Naive thymus-derived CD4-positive, alpha-beta T cell (primary cell): ENCODE measurements at regions not wholly inside any gene's neighbourhood (a gene's known extent, or its start where the extent isn't known, plus 50 kb on each side); places are given as distances from the start of the nearest gene placed in this dataset.

Experiments used
- ATAC-seq: fragments of 150-1000 bp; cut with Tn5 transposase; 2 replicates; pipeline ENCODE4 v1.10.0; 2021; ENCODE audit warnings: mild to moderate bottlenecking, moderate library complexity
- CTCF ChIA-PET: fragments of 350-600 bp; sonication (Branson Sonifier 250); formaldehyde crosslinking; loops from one replicate; lab custom pipeline; 2021; ENCODE audit warnings: antibody characterized with exemption; lab: Charles Lee
- POLR2A ChIA-PET: fragments of 350-600 bp; sonication (Branson Sonifier 250); formaldehyde crosslinking; loops from one replicate; lab custom pipeline; 2021; ENCODE audit warnings: antibody characterized with exemption, inconsistent platforms; lab: Charles Lee
- DNase-seq, 9 donors: peaks; one replicate each; pipeline versions ENCODE4 v3.0.0 to v3.0.0-alpha.2; 2020 to 2022; ENCODE audit warnings: mixed read lengths in 1 of 9
- H3K27ac ChIP-seq: one replicate; pipeline ENCODE4 v1.7.0; 2013; ENCODE audit warnings: mild to moderate bottlenecking, low read depth, low read length, moderate library complexity
- H3K27me3 ChIP-seq, 2 donors: one replicate each; pipeline ENCODE4 v1.7.0; 2013; ENCODE audit warnings: low read length in 2 of 2, mild to moderate bottlenecking in 2 of 2, moderate library complexity in 2 of 2; ENCODE audit not compliant: control insufficient read depth in 2 of 2, insufficient read depth in 2 of 2
- H3K36me3 ChIP-seq, 3 experiments: 1 replicate in 2 of 3; 2 replicates in 1 of 3; pipeline ENCODE4 v1.7.0; 2013; ENCODE audit warnings: low read length in 3 of 3, mild to moderate bottlenecking in 3 of 3, moderate library complexity in 1 of 3; ENCODE audit not compliant: insufficient read depth in 3 of 3, control insufficient read depth in 2 of 3
- H3K4me1 ChIP-seq, 2 donors: one replicate each; pipeline ENCODE4 v1.7.0; 2013; ENCODE audit warnings: low read length in 2 of 2, mild to moderate bottlenecking in 2 of 2, moderate library complexity in 1 of 2; ENCODE audit not compliant: control insufficient read depth in 2 of 2, insufficient read depth in 2 of 2
- H3K4me3 ChIP-seq: 2 replicates; pipeline ENCODE4 v1.7.0; 2013; ENCODE audit warnings: mild to moderate bottlenecking, low read length
- H3K9me3 ChIP-seq, 3 experiments: 1 replicate in 2 of 3; 2 replicates in 1 of 3; pipeline ENCODE4 v1.7.0; 2013; ENCODE audit warnings: low read length in 3 of 3; ENCODE audit not compliant: control insufficient read depth in 2 of 3
- H3K27ac Mint-ChIP-seq, 9 donors: one replicate each; pipeline ENCODE4 v1.8.0; 2020 to 2022; ENCODE audit warnings: mixed read lengths in 9 of 9, mild to moderate bottlenecking in 8 of 9, moderate library complexity in 5 of 9, inconsistent platforms in 2 of 9
- H3K27me3 Mint-ChIP-seq, 5 donors: one replicate each; pipeline ENCODE4 v1.8.0; 2021 to 2022; ENCODE audit warnings: mixed read lengths in 5 of 5, mild to moderate bottlenecking in 1 of 5
- H3K36me3 Mint-ChIP-seq, 5 donors: one replicate each; pipeline ENCODE4 v1.8.0; 2020 to 2022; ENCODE audit warnings: mixed read lengths in 5 of 5, mild to moderate bottlenecking in 3 of 5, inconsistent platforms in 1 of 5
- H3K4me1 Mint-ChIP-seq, 7 donors: one replicate each; pipeline ENCODE4 v1.8.0; 2020 to 2022; ENCODE audit warnings: mixed read lengths in 7 of 7, mild to moderate bottlenecking in 3 of 7, inconsistent platforms in 1 of 7
- H3K4me3 Mint-ChIP-seq, 10 donors: one replicate each; pipeline ENCODE4 v1.8.0; 2020 to 2022; ENCODE audit warnings: mild to moderate bottlenecking in 10 of 10, mixed read lengths in 10 of 10, moderate library complexity in 6 of 10, inconsistent platforms in 2 of 10
- H3K9me3 Mint-ChIP-seq, 11 donors: one replicate each; pipeline ENCODE4 v1.8.0; 2020 to 2022; ENCODE audit warnings: mixed read lengths in 11 of 11, mild to moderate bottlenecking in 4 of 11, inconsistent platforms in 1 of 11, moderate library complexity in 1 of 11
- intact Hi-C, 2 donors: fragments of 100-400 bp; cut with micrococcal nuclease; formaldehyde crosslinking; loops; one replicate each; pipeline ENCODE4 v1.15.1; 2023

- no peak overlapping the region for H3K4me3 ChIP-seq
- ATAC-seq (no peak), DNase-seq (no peak)
- Mint-ChIP-seq H3K4me1 (no peaks in the 10 kb centered on the region), H3K36me3 (no peaks in the 10 kb centered on the region), H3K4me3 (no peak overlapping the region), H3K27me3 (peaks cover 0 to 21% (median 15%) of the 10 kb centered on the region in 5 donors), H3K9me3 (peaks cover 0 to 7% (median 2%) of the 10 kb centered on the region in 11 donors), H3K27ac (no peak overlapping the region)
- H3K36me3 ChIP-seq: no peaks in the 10 kb centered on the region
- H3K9me3 ChIP-seq: no peaks in the 10 kb centered on the region
- POLR2A ChIA-PET: no interaction called here
- intact Hi-C loops: no loop called here
- H3K27ac ChIP-seq: no peak overlapping the region
- CTCF ChIA-PET: no interaction called here
- H3K27me3 ChIP-seq: no peaks in the 10 kb centered on the region
- no peaks in the 10 kb centered on the region for H3K4me1 ChIP-seq
Observed at GRCh38 chr4:17085416-17085815, 187.0 kb upstream of the LDB2 start.

- peaks cover 0 to 5% (median 0%) of the 10 kb centered on the region in 11 donors for H3K9me3 Mint-ChIP-seq
- H3K4me3 Mint-ChIP-seq: no peak overlapping the region
- no peaks in the 10 kb centered on the region for H3K9me3 ChIP-seq
- H3K36me3 Mint-ChIP-seq: no peaks in the 10 kb centered on the region
- ChIA-PET CTCF (no interaction called here), POLR2A (no interaction called here)
- H3K36me3 ChIP-seq: no peaks in the 10 kb centered on the region
- no peaks in the 10 kb centered on the region for H3K27me3 ChIP-seq
- no peak overlapping the region for H3K27ac ChIP-seq
- H3K27ac Mint-ChIP-seq: no peak overlapping the region
- H3K4me3 ChIP-seq: no peak overlapping the region
- DNase-seq: no peak
- H3K27me3 Mint-ChIP-seq: peaks cover 0 to 16% (median 12%) of the 10 kb centered on the region in 5 donors
- intact Hi-C loops: no loop called here
- H3K4me1 Mint-ChIP-seq: no peaks in the 10 kb centered on the region
- no peaks in the 10 kb centered on the region for H3K4me1 ChIP-seq
- ATAC-seq: no peak
Observed at GRCh38 chr4:17082186-17082585, 183.7 kb upstream of the LDB2 start.

- DNase-seq (no peak), ATAC-seq (no peak)
- POLR2A ChIA-PET: no interaction called here
- no peak overlapping the region for H3K27ac Mint-ChIP-seq
- Histone ChIP-seq H3K36me3 (no peaks in the 10 kb centered on the region), H3K27ac (no peak overlapping the region), H3K4me1 (no peaks in the 10 kb centered on the region), H3K27me3 (no peaks in the 10 kb centered on the region), H3K9me3 (no peaks in the 10 kb centered on the region), H3K4me3 (no peak overlapping the region)
- no peaks in the 10 kb centered on the region for H3K4me1 Mint-ChIP-seq
- peaks cover 0 to 6% (median 0%) of the 10 kb centered on the region in 11 donors for H3K9me3 Mint-ChIP-seq
- intact Hi-C loops: no loop called here
- no peak overlapping the region for H3K4me3 Mint-ChIP-seq
- H3K27me3 Mint-ChIP-seq: peaks cover 0 to 12% (median 11%) of the 10 kb centered on the region in 5 donors
- H3K36me3 Mint-ChIP-seq: no peaks in the 10 kb centered on the region
- CTCF ChIA-PET: no interaction called here
Observed at GRCh38 chr4:17081179-17081578, 182.7 kb upstream of the LDB2 start.

- no peaks in the 10 kb centered on the region for H3K27me3 ChIP-seq
- H3K36me3 ChIP-seq: no peaks in the 10 kb centered on the region
- no peak overlapping the region for H3K27ac Mint-ChIP-seq
- no peaks in the 10 kb centered on the region for H3K36me3 Mint-ChIP-seq
- DNase-seq (no peak), ATAC-seq (no peak)
- no peak overlapping the region for H3K27ac ChIP-seq
- no peaks in the 10 kb centered on the region for H3K9me3 ChIP-seq
- no peaks in the 10 kb centered on the region for H3K4me1 ChIP-seq
- intact Hi-C loops: no loop called here
- H3K4me3 ChIP-seq: no peak overlapping the region
- ChIA-PET CTCF (no interaction called here), POLR2A (no interaction called here)
- H3K4me3 Mint-ChIP-seq: no peak overlapping the region
- H3K27me3 Mint-ChIP-seq: peaks cover 0 to 19% (median 6%) of the 10 kb centered on the region in 5 donors
- peaks cover 0 to 6% (median 0%) of the 10 kb centered on the region in 11 donors for H3K9me3 Mint-ChIP-seq
- no peaks in the 10 kb centered on the region for H3K4me1 Mint-ChIP-seq
Observed at GRCh38 chr4:17077105-17077504, 178.7 kb upstream of the LDB2 start.

GRCh38 chr4:17072483-17072882 lies 174.0 kb upstream of the LDB2 start:
- Mint-ChIP-seq H3K9me3 (peaks cover 0 to 6% (median 0%) of the 10 kb centered on the region in 11 donors), H3K27ac (no peak overlapping the region), H3K27me3 (peaks cover 0 to 20% (median 4%) of the 10 kb centered on the region in 5 donors), H3K4me1 (no peaks in the 10 kb centered on the region), H3K36me3 (no peaks in the 10 kb centered on the region), H3K4me3 (no peak overlapping the region)
- Histone ChIP-seq H3K27ac (no peak overlapping the region), H3K9me3 (no peaks in the 10 kb centered on the region), H3K4me1 (no peaks in the 10 kb centered on the region), H3K4me3 (no peak overlapping the region), H3K27me3 (no peaks in the 10 kb centered on the region), H3K36me3 (no peaks in the 10 kb centered on the region)
- ChIA-PET CTCF (no interaction called here), POLR2A (no interaction called here)
- ATAC-seq (no peak), DNase-seq (no peak)
- intact Hi-C loops: no loop called here

GRCh38 chr4:17068891-17069290 lies 170.4 kb upstream of the LDB2 start:
- H3K4me1 ChIP-seq: no peaks in the 10 kb centered on the region
- intact Hi-C loops: no loop called here
- no peak overlapping the region for H3K4me3 ChIP-seq
- ATAC-seq (no peak), DNase-seq (no peak)
- peaks cover 0 to 5% (median 0%) of the 10 kb centered on the region in 11 donors for H3K9me3 Mint-ChIP-seq
- H3K36me3 ChIP-seq: no peaks in the 10 kb centered on the region
- peaks cover 0 to 13% (median 4%) of the 10 kb centered on the region in 5 donors for H3K27me3 Mint-ChIP-seq
- CTCF ChIA-PET: no interaction called here
- H3K27ac Mint-ChIP-seq: no peak overlapping the region
- POLR2A ChIA-PET: no interaction called here
- no peak overlapping the region for H3K27ac ChIP-seq
- H3K4me1 Mint-ChIP-seq: no peaks in the 10 kb centered on the region
- H3K9me3 ChIP-seq: no peaks in the 10 kb centered on the region
- no peak overlapping the region for H3K4me3 Mint-ChIP-seq
- H3K27me3 ChIP-seq: no peaks in the 10 kb centered on the region
- no peaks in the 10 kb centered on the region for H3K36me3 Mint-ChIP-seq

GRCh38 chr4:17068392-17068791 lies 169.9 kb upstream of the LDB2 start:
- Histone ChIP-seq H3K27ac (no peak overlapping the region), H3K4me1 (no peaks in the 10 kb centered on the region), H3K27me3 (no peaks in the 10 kb centered on the region), H3K36me3 (no peaks in the 10 kb centered on the region), H3K4me3 (no peak overlapping the region), H3K9me3 (no peaks in the 10 kb centered on the region)
- peaks cover 0 to 5% (median 0%) of the 10 kb centered on the region in 11 donors for H3K9me3 Mint-ChIP-seq
- no peaks in the 10 kb centered on the region for H3K4me1 Mint-ChIP-seq
- ATAC-seq (no peak), DNase-seq (no peak)
- H3K36me3 Mint-ChIP-seq: no peaks in the 10 kb centered on the region
- H3K4me3 Mint-ChIP-seq: no peak overlapping the region
- intact Hi-C loops: no loop called here
- H3K27me3 Mint-ChIP-seq: peaks cover 0 to 10% (median 4%) of the 10 kb centered on the region in 5 donors
- ChIA-PET CTCF (no interaction called here), POLR2A (no interaction called here)
- no peak overlapping the region for H3K27ac Mint-ChIP-seq
